ENCODE measurements at regions not wholly inside any gene's neighbourhood (a gene's known extent, or its start where the extent isn't known, plus 50 kb on each side); places are given as distances from the start of the nearest gene placed in this dataset.

DNA sequence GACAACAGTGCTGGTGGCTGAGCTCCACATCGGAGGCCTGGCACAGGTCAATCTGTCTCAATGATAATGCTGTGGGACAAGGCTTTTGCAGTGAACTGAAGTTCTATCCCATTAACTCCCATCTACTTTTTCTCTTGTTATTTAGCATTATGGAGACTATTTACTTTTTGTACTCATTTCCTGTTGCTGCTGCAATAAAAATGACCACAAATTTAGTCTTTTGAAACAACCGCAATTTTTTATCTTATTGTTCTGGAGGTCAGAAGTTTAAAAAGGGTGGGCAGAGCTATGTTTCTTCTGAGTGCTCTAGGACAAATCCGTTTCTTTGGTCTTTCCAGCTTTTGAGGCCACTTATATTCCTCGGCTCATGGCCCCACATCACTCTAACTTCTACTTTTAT is 111.0 kb upstream of the PITX2 start:
- SMC1A ChIA-PET (ENCODE audit: uncharacterized antibody, unreplicated experiment), result interaction anchor here (0.6 kb wide), 1 partner anchor 119 kb away, joined by 3 read pairs; no protein-coding TSS in a partner anchor
- FAIRE-seq, result no peak
- no TSS peak for BruUV-seq (replicated peaks)

DNA sequence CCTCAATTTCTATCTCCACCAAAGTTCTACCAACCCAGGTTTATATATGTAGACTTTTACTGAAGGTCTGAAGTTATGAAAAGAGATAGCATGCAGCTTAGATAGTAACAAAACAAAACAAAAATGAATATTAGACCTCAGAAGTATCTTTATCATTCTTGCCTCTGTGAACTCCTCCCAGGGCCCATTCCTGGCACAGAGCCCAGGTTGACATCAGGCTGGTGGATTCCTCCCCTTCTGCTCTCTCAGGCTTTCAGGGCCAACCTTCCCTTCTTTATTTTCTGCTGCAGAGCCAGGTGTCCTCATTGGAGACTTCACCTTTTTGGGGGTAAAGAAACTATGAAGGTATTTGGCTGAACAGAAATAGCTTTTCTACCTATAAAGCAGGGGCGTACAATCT is 112.8 kb upstream of the PITX2 start:
- H4K20me1 ChIP-seq (ENCODE audit: control insufficient read depth, insufficient read depth), result no peaks in the 10 kb centered on the region
- H3K4me1 ChIP-seq (ENCODE audit: control insufficient read depth, insufficient read depth, low read length), result no peaks in the 10 kb centered on the region
- WGBS (ENCODE audit: insufficient coverage, insufficient replicate concordance, low lambda C conversion rate, missing lambda C conversion rate), result 0% methylated on average over 1 of the region's 1 CpG
- DNase-seq (ENCODE audit: low read depth, low spot score), result no peak
- no peak for ATAC-seq
- H3K36me3 ChIP-seq (ENCODE audit: control insufficient read depth in 2 of 2, insufficient read depth in 2 of 2, low read length in 1 of 2), result no peaks in the 10 kb centered on the region
- no peaks in the 10 kb centered on the region for H3K27me3 ChIP-seq (replicated peaks in 1 of 2; ENCODE audit: control insufficient read depth in 2 of 2, insufficient read depth in 2 of 2, low read length in 1 of 2)
- no peaks in the 10 kb centered on the region for H3K79me2 ChIP-seq (ENCODE audit: control insufficient read depth, insufficient read depth, low read length)
- H3K9ac ChIP-seq (ENCODE audit: control insufficient read depth, insufficient read depth, low read length), result no peak overlapping the region
- no peak overlapping the region for H3K4me2 ChIP-seq (ENCODE audit: control insufficient read depth, insufficient read depth)
- BruUV-seq (replicated peaks), result no TSS peak
- no peak overlapping the region for H2AFZ ChIP-seq (ENCODE audit: control insufficient read depth, low read depth, low read length)
- ChIA-PET SMC1A (ENCODE audit: uncharacterized antibody, unreplicated experiment) (no interaction called here), POLR2A (no interaction called here), CTCF (interaction anchor here (0.8 kb wide), 1 partner anchor 9 kb away, joined by 3 read pairs; no protein-coding TSS in a partner anchor), RAD21 (ENCODE audit: unreplicated experiment) (no interaction called here)
- H3K27ac ChIP-seq (ENCODE audit: control insufficient read depth, insufficient read depth), result no peak overlapping the region
- FAIRE-seq, result no peak
- TF ChIP-seq NR2C2 (IDR thresholded peaks at IDR 0.05; ENCODE audit: borderline replicate concordance, control insufficient read depth, insufficient read length, low read depth), result no peak
- TF ChIP-seq SREBF1 (IDR thresholded peaks at IDR 0.05; ENCODE audit: low read length), result no peak
- TF ChIP-seq NFYA (IDR thresholded peaks at IDR 0.05; ENCODE audit: borderline replicate concordance, low read depth, low read length), result no peak
- in situ Hi-C loops (cut with MboI), result no loop called here
- H3K4me3 ChIP-seq, result no peak overlapping the region
- no peaks in the 10 kb centered on the region for H3K9me3 ChIP-seq (replicated peaks; ENCODE audit: control insufficient read depth, insufficient read depth, low read length)
- intact Hi-C loops (cut with micrococcal nuclease; ENCODE audit: unreplicated experiment), result no loop called here

More for the DNA sequence above, 111.0 kb upstream of the PITX2 start:
- in situ Hi-C loops (cut with MboI), result no loop called here
- Histone ChIP-seq H3K27ac (ENCODE audit: control insufficient read depth, insufficient read depth) (no peak overlapping the region), H3K4me3 (no peak overlapping the region), H3K36me3 (ENCODE audit: control insufficient read depth in 2 of 2, insufficient read depth in 2 of 2, low read length in 1 of 2) (no peaks in the 10 kb centered on the region), H4K20me1 (ENCODE audit: control insufficient read depth, insufficient read depth) (no peaks in the 10 kb centered on the region), H3K4me1 (ENCODE audit: control insufficient read depth, insufficient read depth, low read length) (no peaks in the 10 kb centered on the region), H3K27me3 (replicated peaks in 1 of 2; ENCODE audit: control insufficient read depth in 2 of 2, insufficient read depth in 2 of 2, low read length in 1 of 2) (no peaks in the 10 kb centered on the region), H3K79me2 (ENCODE audit: control insufficient read depth, insufficient read depth, low read length) (no peaks in the 10 kb centered on the region), H3K9me3 (replicated peaks; ENCODE audit: control insufficient read depth, insufficient read depth, low read length) (no peaks in the 10 kb centered on the region), H2AFZ (ENCODE audit: control insufficient read depth, low read depth, low read length) (no peak overlapping the region), H3K9ac (ENCODE audit: control insufficient read depth, insufficient read depth, low read length) (no peak overlapping the region), H3K4me2 (ENCODE audit: control insufficient read depth, insufficient read depth) (no peak overlapping the region)
- 46% methylated on average over 4 of the region's 4 CpGs for WGBS (ENCODE audit: insufficient coverage, insufficient replicate concordance, low lambda C conversion rate, missing lambda C conversion rate)
- ChIA-PET POLR2A (no interaction called here), CTCF (no interaction called here), RAD21 (ENCODE audit: unreplicated experiment) (no interaction called here)
- intact Hi-C loops (cut with micrococcal nuclease; ENCODE audit: unreplicated experiment), result no loop called here
- TF ChIP-seq MYB (IDR thresholded peaks at IDR 0.05; ENCODE audit: borderline replicate concordance, low read depth, low read length) (no peak), JUND (IDR thresholded peaks at IDR 0.05; ENCODE audit: low read depth, low read length) (no peak), BRCA1 (IDR thresholded peaks at IDR 0.05; ENCODE audit: low read depth, low read length) (no peak), ZNF207 (IDR thresholded peaks at IDR 0.05; ENCODE audit: borderline replicate concordance) (no peak), SIX5 (IDR thresholded peaks at IDR 0.05; ENCODE audit: low read depth, low read length, severe bottlenecking) (no peak), SMARCA5 (IDR thresholded peaks at IDR 0.05) (no peak)
- TF ChIP-seq, protein P1, sequence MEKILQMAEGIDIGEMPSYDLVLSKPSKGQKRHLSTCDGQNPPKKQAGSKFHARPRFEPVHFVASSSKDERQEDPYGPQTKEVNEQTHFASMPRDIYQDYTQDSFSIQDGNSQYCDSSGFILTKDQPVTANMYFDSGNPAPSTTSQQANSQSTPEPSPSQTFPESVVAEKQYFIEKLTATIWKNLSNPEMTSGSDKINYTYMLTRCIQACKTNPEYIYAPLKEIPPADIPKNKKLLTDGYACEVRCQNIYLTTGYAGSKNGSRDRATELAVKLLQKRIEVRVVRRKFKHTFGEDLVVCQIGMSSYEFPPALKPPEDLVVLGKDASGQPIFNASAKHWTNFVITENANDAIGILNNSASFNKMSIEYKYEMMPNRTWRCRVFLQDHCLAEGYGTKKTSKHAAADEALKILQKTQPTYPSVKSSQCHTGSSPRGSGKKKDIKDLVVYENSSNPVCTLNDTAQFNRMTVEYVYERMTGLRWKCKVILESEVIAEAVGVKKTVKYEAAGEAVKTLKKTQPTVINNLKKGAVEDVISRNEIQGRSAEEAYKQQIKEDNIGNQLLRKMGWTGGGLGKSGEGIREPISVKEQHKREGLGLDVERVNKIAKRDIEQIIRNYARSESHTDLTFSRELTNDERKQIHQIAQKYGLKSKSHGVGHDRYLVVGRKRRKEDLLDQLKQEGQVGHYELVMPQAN (conservative IDR thresholded peaks at IDR 0.05), result no peak
- DNase-seq (ENCODE audit: low read depth, low spot score) (no peak), ATAC-seq (no peak)
